Choroid plexus epithelial cell (primary cell): ENCODE measurements at regions not wholly inside any gene's neighbourhood (a gene's known extent, or its start where the extent isn't known, plus 50 kb on each side); places are given as distances from the start of the nearest gene placed in this dataset.
A peak's percentile ranks its signal among the peaks of the same experiment; 100 is the strongest.

Experiments used
- DNase-seq: peaks from one replicate; pipeline ENCODE4 v3.0.0-alpha.2; 2010; ENCODE audit warnings: low read depth
- H3K4me3 ChIP-seq: 2 replicates; pipeline ENCODE4 v1.5.1; 2011; ENCODE audit warnings: low read depth, mild to moderate bottlenecking, control low read depth, low read length, moderate library complexity
- TF ChIP-seq, protein P1 (sequence below): conservative IDR thresholded peaks from 2 replicates; pipeline ENCODE4 v1.5.1; 2011; ENCODE audit warnings: low read depth, mild to moderate bottlenecking, control low read depth, inconsistent platforms, low read length, moderate library complexity

DNA sequence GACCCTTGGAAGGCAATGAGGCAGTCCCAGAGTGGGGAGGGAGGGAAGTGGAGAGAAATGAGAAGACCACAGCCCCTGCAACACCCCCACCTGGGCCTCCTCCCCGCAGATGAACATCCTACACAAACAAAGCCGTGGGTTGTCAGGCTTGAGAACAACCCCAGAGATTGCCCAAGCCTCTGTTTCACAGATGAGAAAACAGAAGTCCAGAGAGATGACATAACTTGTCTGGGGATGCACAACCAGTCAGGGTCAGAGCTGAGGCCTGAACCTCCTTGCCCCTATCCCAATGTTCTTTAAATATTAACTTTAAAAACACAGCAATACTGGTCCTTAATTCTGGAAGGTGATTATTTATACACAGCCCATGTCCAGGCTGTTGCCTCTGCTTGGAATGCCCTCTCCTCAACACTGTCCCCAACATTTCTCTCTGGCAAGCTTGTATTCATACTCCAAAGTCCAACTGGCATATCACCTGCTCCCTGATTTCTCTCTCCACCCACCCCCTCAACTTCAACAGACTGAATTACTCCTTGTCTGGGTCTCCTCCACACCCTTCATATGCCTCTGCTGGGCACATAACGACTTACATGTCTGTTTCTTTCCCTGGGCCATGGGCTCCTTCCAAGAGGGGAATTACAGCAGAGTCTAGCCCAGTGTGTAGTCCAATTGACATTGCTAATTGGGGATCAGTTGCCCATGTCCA lies 135.5 kb upstream of the LRFN2 start:
- peak; percentile 86 for DNase-seq

DNA sequence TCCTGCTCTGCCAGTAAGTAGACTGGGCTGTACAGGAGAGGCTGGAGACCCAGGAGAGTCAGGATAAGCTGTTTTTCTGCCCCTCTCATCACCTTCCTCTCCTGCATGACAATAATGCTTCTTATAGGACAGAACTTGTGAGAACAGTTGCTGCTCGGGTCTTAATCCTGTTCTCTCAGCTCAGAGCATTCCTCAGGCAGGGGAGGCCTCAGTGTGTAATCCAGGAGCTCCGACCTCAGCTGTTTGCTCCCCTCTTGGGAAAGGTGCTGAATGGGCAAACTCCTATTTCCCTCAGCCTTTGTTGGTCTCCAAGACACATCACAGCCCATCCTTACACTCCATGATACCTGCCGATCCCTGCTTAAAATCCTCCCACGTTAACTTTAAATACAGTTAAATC lies 134.9 kb upstream of the LRFN2 start:
- DNase-seq = peak; percentile 83
- no peak overlapping the region for H3K4me3 ChIP-seq
- TF ChIP-seq, protein P1, sequence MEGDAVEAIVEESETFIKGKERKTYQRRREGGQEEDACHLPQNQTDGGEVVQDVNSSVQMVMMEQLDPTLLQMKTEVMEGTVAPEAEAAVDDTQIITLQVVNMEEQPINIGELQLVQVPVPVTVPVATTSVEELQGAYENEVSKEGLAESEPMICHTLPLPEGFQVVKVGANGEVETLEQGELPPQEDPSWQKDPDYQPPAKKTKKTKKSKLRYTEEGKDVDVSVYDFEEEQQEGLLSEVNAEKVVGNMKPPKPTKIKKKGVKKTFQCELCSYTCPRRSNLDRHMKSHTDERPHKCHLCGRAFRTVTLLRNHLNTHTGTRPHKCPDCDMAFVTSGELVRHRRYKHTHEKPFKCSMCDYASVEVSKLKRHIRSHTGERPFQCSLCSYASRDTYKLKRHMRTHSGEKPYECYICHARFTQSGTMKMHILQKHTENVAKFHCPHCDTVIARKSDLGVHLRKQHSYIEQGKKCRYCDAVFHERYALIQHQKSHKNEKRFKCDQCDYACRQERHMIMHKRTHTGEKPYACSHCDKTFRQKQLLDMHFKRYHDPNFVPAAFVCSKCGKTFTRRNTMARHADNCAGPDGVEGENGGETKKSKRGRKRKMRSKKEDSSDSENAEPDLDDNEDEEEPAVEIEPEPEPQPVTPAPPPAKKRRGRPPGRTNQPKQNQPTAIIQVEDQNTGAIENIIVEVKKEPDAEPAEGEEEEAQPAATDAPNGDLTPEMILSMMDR = no peak

More for the DNA sequence above, 135.5 kb upstream of the LRFN2 start:
- H3K4me3 ChIP-seq = no peak overlapping the region
- TF ChIP-seq, protein P1 = no peak

DNA sequence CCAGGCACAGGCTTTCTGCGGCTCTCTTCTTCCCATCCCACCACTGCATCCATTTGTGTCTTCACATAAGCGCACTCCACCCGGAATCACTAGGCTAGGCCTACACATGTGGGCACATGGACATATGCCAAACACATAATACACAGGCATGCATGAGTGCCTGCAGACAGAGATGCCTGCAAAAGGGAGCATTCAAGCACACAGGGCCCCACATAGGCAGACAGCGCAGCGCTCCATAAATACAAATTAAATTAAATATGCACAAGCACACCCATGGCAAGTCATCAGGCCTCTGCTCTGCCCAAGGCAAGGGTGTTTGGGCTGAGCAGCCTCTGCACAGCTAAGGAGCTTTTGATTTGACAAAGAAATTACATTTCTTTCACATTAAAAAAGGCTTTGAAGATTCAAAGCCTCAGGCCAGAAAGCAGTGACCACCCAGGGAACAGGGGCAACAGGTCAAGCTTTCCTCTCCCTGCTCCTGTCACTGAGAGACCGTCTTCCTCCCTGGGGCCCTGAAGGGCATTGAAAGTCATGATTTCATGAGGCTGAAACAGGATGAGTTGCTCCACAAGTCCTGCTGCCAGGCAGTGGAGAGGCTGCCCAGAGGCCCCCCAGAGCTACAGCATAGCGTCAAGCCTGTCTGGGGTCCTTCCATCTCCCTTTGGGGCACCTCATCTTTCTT lies 134.2 kb upstream of the LRFN2 start:
- TF ChIP-seq, protein P1 = no peak
- DNase-seq = no peak
- no peak overlapping the region for H3K4me3 ChIP-seq

- no peak overlapping the region for H3K4me3 ChIP-seq
- TF ChIP-seq, protein P1 = no peak
- DNase-seq = no peak
Measured at GRCh38 chr6:40720375-40720748, 133.2 kb upstream of the LRFN2 start.

DNA sequence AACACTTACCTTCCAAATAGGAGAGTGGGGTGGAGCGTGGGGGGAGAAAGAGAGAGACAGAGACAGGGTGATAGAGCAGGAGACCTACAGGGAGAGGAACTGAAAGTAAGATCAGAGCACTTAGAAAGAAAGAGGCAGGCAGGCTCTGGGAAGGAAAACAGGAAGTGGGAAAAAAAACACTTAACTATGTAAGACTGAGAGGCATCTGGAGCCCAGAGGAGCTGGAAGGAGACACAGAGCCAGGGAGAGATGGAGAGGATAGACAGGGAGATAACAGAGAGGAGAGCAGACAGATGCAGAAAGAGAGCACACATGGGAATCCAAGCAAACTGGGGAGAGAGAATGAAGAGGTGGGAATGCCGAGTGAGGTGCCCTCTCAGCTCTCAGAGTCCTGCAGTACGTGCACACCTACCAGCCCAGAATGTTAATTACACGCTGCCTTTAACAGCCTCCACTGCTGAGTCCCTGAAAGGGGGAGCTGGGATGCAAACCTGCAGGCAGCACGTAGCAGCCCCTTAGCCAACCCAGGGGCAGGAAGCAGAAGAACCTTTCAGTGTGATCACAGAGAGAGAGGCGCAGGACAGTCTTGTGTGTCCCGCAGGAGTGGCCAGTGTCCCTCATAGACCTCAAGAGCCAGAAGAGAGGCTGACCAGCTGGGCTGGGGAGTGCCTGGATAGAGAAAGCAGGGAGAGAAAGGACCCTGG lies 132.7 kb upstream of the LRFN2 start:
- TF ChIP-seq, protein P1 = no peak
- H3K4me3 ChIP-seq = no peak overlapping the region
- DNase-seq = peak; percentile 80

- no peak overlapping the region for H3K4me3 ChIP-seq
- TF ChIP-seq, protein P1 = no peak
- no peak for DNase-seq
Measured at GRCh38 chr6:40718401-40718800, 131.2 kb upstream of the LRFN2 start.
